ENCODE measurements at regions not wholly inside any gene's neighbourhood (a gene's known extent, or its start where the extent isn't known, plus 50 kb on each side); places are given as distances from the start of the nearest gene placed in this dataset.

DNA sequence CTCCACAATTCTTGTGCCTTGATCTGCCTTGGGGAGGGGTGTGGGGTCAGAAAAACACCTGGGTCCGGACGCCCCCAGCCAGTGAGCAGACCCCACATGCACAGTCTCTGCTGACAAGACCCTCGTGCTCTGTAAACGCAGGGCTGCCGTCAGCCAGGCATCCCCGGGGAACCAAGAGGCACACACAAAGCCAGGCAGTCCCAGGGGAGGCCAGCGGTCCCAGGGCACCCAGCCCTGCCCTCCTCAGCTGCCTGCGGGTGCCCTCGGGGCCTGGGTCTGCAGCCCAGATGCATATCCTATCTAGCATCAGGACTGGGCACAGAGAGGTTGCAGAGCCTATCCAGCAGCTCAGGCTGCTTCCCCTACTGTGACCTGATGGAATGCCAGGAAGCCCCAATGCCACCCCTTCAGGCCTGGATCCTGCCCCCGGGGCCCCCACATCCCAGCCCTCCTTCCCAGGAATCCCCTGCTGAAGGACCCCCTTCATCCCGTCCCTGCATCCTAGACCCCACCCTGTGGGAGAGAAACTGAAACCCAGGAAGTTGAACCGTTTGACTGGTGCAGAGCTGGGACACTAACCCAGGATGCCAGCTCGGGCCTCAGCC is 92.4 kb downstream of the MICALL2 start:
- Mint-ChIP-seq H3K4me1 (peaks cover 1% of the 10 kb centered on the region), H3K36me3 (no peaks in the 10 kb centered on the region), H3K4me3 (no peak overlapping the region), H3K27ac (no peak overlapping the region), H3K9me3 (peaks cover 3 to 20% (median 13%) of the 10 kb centered on the region in 7 donors), H3K27me3 (ENCODE audit: low read depth in 3 of 3) (peaks cover 42 to 59% (median 43%) of the 10 kb centered on the region in 3 donors)
- Histone ChIP-seq H3K4me3 (replicated peaks in 1 of 3; ENCODE audit: low read depth in 2 of 3, low read length in 3 of 3) (no peak overlapping the region), H3K9me3 (replicated peaks in 1 of 2; ENCODE audit: control insufficient read depth in 1 of 2, insufficient read depth in 1 of 2, low read length in 2 of 2) (peaks cover 6 to 23% of the 10 kb centered on the region in 2 donors), H4K20me1 (ENCODE audit: insufficient read depth, low read length) (no peaks in the 10 kb centered on the region), H3K4me2 (replicated peaks; ENCODE audit: extremely low read depth, low read length, poor library complexity, severe bottlenecking) (no peak overlapping the region), H3K79me2 (ENCODE audit: insufficient read depth, low read length) (no peaks in the 10 kb centered on the region), H3K36me3 (replicated peaks in 1 of 2; ENCODE audit: control insufficient read depth in 1 of 2, insufficient read depth in 2 of 2, low read length in 2 of 2) (no peaks in the 10 kb centered on the region), H3K27me3 (ENCODE audit: control insufficient read depth in 2 of 2, insufficient read depth in 2 of 2, low read length in 2 of 2) (peaks cover 6 to 34% of the 10 kb centered on the region in 2 donors), H3K9ac (ENCODE audit: insufficient read depth, low read length, poor library complexity, severe bottlenecking) (no peak overlapping the region), H2AFZ (ENCODE audit: insufficient read depth, low read depth, low read length, poor library complexity, severe bottlenecking) (no peak overlapping the region), H3K27ac (ENCODE audit: low read depth in 1 of 2, low read length in 2 of 2) (no peak overlapping the region), H3K4me1 (ENCODE audit: control insufficient read depth in 1 of 2, insufficient read depth in 2 of 2, low read length in 2 of 2) (no peaks in the 10 kb centered on the region)
- no peak for DNase-seq
- TF ChIP-seq, protein P1, sequence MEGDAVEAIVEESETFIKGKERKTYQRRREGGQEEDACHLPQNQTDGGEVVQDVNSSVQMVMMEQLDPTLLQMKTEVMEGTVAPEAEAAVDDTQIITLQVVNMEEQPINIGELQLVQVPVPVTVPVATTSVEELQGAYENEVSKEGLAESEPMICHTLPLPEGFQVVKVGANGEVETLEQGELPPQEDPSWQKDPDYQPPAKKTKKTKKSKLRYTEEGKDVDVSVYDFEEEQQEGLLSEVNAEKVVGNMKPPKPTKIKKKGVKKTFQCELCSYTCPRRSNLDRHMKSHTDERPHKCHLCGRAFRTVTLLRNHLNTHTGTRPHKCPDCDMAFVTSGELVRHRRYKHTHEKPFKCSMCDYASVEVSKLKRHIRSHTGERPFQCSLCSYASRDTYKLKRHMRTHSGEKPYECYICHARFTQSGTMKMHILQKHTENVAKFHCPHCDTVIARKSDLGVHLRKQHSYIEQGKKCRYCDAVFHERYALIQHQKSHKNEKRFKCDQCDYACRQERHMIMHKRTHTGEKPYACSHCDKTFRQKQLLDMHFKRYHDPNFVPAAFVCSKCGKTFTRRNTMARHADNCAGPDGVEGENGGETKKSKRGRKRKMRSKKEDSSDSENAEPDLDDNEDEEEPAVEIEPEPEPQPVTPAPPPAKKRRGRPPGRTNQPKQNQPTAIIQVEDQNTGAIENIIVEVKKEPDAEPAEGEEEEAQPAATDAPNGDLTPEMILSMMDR (IDR thresholded peaks at IDR 0.05): no peak
- intact Hi-C loops (cut with micrococcal nuclease): no loop called here
- 63% methylated on average over 11 of the region's 13 CpGs for WGBS (ENCODE audit: insufficient coverage)

DNA sequence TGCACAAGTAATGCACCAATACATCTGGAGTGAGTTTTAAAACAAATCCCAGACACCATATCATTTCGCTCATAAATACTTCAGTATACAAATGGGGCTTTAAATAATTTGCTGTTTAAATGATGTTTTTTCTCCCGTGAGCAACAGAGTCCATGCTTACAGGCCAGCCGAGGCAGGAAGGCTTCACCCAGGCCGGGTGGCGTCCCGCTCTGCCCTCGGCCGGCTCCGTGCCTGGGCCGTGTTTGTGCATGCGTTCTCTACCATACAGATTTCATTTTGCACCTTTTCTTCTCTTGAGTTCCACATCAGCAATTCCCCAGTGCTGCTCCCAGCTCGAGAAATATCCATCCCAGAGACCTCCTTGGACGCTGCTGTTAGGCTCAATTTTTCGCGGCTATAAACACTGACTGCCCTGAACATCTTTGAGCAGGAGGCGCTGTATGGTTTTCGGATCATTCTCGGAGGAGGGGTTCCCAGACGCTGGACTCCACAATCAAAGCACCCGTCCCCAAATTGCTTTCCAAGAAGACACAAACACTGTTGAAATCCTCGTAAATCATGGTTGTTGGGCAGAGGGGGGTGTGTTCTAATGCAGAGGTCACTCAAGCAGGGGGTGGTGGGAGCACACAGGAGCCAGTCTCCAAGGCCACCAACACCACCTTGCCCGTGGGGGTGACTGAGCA is 91.6 kb downstream of the MICALL2 start:
- intact Hi-C loops (cut with micrococcal nuclease): no loop called here
- peaks cover 1% of the 10 kb centered on the region for H3K4me1 Mint-ChIP-seq
- H3K9me3 Mint-ChIP-seq: peaks cover 3 to 20% (median 13%) of the 10 kb centered on the region in 7 donors
- no peak overlapping the region for H3K27ac ChIP-seq (ENCODE audit: low read depth in 1 of 2, low read length in 2 of 2)
- H3K9ac ChIP-seq (ENCODE audit: insufficient read depth, low read length, poor library complexity, severe bottlenecking): no peak overlapping the region
- H3K27ac Mint-ChIP-seq: no peak overlapping the region
- H3K4me2 ChIP-seq (replicated peaks; ENCODE audit: extremely low read depth, low read length, poor library complexity, severe bottlenecking): no peak overlapping the region
- H3K9me3 ChIP-seq (replicated peaks in 1 of 2; ENCODE audit: control insufficient read depth in 1 of 2, insufficient read depth in 1 of 2, low read length in 2 of 2): peaks cover 6 to 23% of the 10 kb centered on the region in 2 donors
- peaks cover 42 to 60% (median 47%) of the 10 kb centered on the region in 3 donors for H3K27me3 Mint-ChIP-seq (ENCODE audit: low read depth in 3 of 3)
- no peaks in the 10 kb centered on the region for H3K36me3 ChIP-seq (replicated peaks in 1 of 2; ENCODE audit: control insufficient read depth in 1 of 2, insufficient read depth in 2 of 2, low read length in 2 of 2)
- no peaks in the 10 kb centered on the region for H3K79me2 ChIP-seq (ENCODE audit: insufficient read depth, low read length)
- H2AFZ ChIP-seq (ENCODE audit: insufficient read depth, low read depth, low read length, poor library complexity, severe bottlenecking): no peak overlapping the region
- H3K27me3 ChIP-seq (ENCODE audit: control insufficient read depth in 2 of 2, insufficient read depth in 2 of 2, low read length in 2 of 2): peaks cover 6 to 34% of the 10 kb centered on the region in 2 donors
- no peaks in the 10 kb centered on the region for H4K20me1 ChIP-seq (ENCODE audit: insufficient read depth, low read length)
- WGBS (ENCODE audit: insufficient coverage): 61% methylated on average over 14 of the region's 22 CpGs
- no peak overlapping the region for H3K4me3 ChIP-seq (replicated peaks in 1 of 3; ENCODE audit: low read depth in 2 of 3, low read length in 3 of 3)
- no peak for DNase-seq
- TF ChIP-seq, protein P1 (IDR thresholded peaks at IDR 0.05): no peak
- H3K36me3 Mint-ChIP-seq: no peaks in the 10 kb centered on the region
- no peaks in the 10 kb centered on the region for H3K4me1 ChIP-seq (ENCODE audit: control insufficient read depth in 1 of 2, insufficient read depth in 2 of 2, low read length in 2 of 2)
- peak overlapping the region in 1 of 2 donors; percentile 70 for H3K4me3 Mint-ChIP-seq

Data from CD14-positive monocyte (primary cell).